ENCODE measurements at regions not wholly inside any gene's neighbourhood (a gene's known extent, or its start where the extent isn't known, plus 50 kb on each side); places are given as distances from the start of the nearest gene placed in this dataset.

GRCh38 chr5:165956854-165957253 lies 2334.6 kb upstream of the WWC1 start:
- Histone ChIP-seq H3K4me1 (ENCODE audit: control insufficient read depth, insufficient read depth, low read length) (no peaks in the 10 kb centered on the region), H3K9ac (ENCODE audit: low read depth, low read length) (no peak overlapping the region), H3K9me3 (replicated peaks; ENCODE audit: low read length) (no peaks in the 10 kb centered on the region), H3K36me3 (ENCODE audit: insufficient read depth, low read length) (no peaks in the 10 kb centered on the region), H3K27me3 (ENCODE audit: control insufficient read depth, insufficient read depth, low read length) (no peaks in the 10 kb centered on the region), H3K4me3 (ENCODE audit: low read length) (no peak overlapping the region), H3K4me2 (ENCODE audit: low read length) (no peak overlapping the region)

GRCh38 chr5:165981671-165982070 lies 2309.8 kb upstream of the WWC1 start:
- H3K36me3 ChIP-seq (ENCODE audit: insufficient read depth, low read length), result no peaks in the 10 kb centered on the region
- no peak overlapping the region for H3K4me3 ChIP-seq (ENCODE audit: low read length)
- no peak overlapping the region for H3K4me2 ChIP-seq (ENCODE audit: low read length)
- H3K9ac ChIP-seq (ENCODE audit: low read depth, low read length), result no peak overlapping the region
- H3K4me1 ChIP-seq (ENCODE audit: control insufficient read depth, insufficient read depth, low read length), result no peaks in the 10 kb centered on the region
- no peaks in the 10 kb centered on the region for H3K27me3 ChIP-seq (ENCODE audit: control insufficient read depth, insufficient read depth, low read length)
- H3K9me3 ChIP-seq (replicated peaks; ENCODE audit: low read length), result no peaks in the 10 kb centered on the region

DNA sequence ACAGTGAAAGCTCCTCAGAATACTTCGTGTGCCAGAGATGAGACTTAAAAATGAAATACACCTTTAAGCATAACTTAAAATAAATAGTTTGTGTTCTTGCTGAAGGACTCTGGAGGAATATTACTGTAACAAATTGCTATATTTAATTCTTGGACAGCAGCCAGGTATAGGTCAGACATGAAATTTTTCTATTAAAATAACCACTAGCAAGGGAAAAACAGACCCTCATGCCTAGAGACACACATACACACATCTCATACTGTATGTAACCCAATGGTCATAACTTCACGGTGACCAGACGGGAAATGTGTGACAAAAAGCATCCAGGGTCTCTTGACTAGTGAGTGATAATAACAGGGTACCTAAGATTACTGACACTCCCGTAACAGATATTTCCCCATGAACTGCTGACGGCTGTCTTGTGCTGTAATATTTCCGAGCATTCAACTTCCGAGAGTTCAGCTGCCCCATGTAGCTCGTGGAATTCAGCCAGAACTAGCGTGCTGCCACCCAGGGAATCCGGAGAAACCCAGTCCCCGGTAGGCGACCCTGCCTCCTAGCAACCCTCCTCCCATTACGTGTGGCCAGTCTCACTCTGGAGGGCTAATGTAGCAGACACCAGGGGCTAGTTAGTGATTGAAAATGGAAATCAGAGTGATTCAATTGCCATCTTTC lies 2295.1 kb upstream of the WWC1 start:
- Histone ChIP-seq H3K4me3 (ENCODE audit: low read length) (no peak overlapping the region), H3K4me2 (ENCODE audit: low read length) (no peak overlapping the region), H3K9me3 (replicated peaks; ENCODE audit: low read length) (no peaks in the 10 kb centered on the region), H3K27me3 (ENCODE audit: control insufficient read depth, insufficient read depth, low read length) (no peaks in the 10 kb centered on the region), H3K36me3 (ENCODE audit: insufficient read depth, low read length) (no peaks in the 10 kb centered on the region), H3K4me1 (ENCODE audit: control insufficient read depth, insufficient read depth, low read length) (no peaks in the 10 kb centered on the region), H3K9ac (ENCODE audit: low read depth, low read length) (no peak overlapping the region)

DNA sequence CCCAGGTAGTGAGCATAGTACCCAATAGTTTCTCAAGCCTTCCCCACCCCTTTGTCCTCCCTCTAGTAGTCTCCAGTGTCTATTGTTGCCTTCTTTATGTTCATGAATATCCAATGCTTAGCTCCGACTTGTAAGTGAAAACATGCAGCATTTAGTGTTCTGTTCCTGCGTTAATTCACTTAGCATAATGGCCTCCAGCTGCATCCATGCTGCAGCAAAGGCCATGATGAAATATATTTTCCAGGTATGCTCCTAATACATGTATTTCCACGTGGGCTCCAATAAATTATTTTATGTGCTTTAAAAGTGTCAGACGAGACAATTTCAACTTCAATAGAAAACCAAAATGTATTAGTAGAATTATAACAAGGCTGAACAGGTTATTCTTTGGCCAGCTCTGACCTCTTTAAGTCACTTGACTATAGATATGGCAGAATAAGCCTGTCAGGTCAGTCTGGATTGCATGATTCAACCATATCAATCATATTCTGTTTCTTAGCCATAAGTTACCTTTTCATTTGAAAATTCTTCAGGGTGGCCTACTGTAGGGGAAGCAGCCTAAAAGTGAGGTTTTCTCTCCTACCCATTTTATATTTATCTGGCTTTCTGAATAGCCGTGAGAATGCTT lies 2291.6 kb upstream of the WWC1 start:
- no peak overlapping the region for H3K4me3 ChIP-seq (ENCODE audit: low read length)
- no peaks in the 10 kb centered on the region for H3K36me3 ChIP-seq (ENCODE audit: insufficient read depth, low read length)
- no peak overlapping the region for H3K4me2 ChIP-seq (ENCODE audit: low read length)
- no peak overlapping the region for H3K9ac ChIP-seq (ENCODE audit: low read depth, low read length)
- no peaks in the 10 kb centered on the region for H3K27me3 ChIP-seq (ENCODE audit: control insufficient read depth, insufficient read depth, low read length)
- no peaks in the 10 kb centered on the region for H3K4me1 ChIP-seq (ENCODE audit: control insufficient read depth, insufficient read depth, low read length)
- H3K9me3 ChIP-seq (replicated peaks; ENCODE audit: low read length), result no peaks in the 10 kb centered on the region

- Histone ChIP-seq H3K4me2 (ENCODE audit: low read length) (no peak overlapping the region), H3K4me3 (ENCODE audit: low read length) (no peak overlapping the region), H3K36me3 (ENCODE audit: insufficient read depth, low read length) (no peaks in the 10 kb centered on the region), H3K4me1 (ENCODE audit: control insufficient read depth, insufficient read depth, low read length) (no peaks in the 10 kb centered on the region), H3K9me3 (replicated peaks; ENCODE audit: low read length) (no peaks in the 10 kb centered on the region), H3K27me3 (ENCODE audit: control insufficient read depth, insufficient read depth, low read length) (no peaks in the 10 kb centered on the region), H3K9ac (ENCODE audit: low read depth, low read length) (no peak overlapping the region)
Measured at GRCh38 chr5:166004006-166004405, 2287.4 kb upstream of the WWC1 start.

GRCh38 chr5:166013415-166013814 lies 2278.0 kb upstream of the WWC1 start:
- Histone ChIP-seq H3K4me3 (ENCODE audit: low read length) (no peak overlapping the region), H3K9ac (ENCODE audit: low read depth, low read length) (no peak overlapping the region), H3K36me3 (ENCODE audit: insufficient read depth, low read length) (no peaks in the 10 kb centered on the region), H3K27me3 (ENCODE audit: control insufficient read depth, insufficient read depth, low read length) (no peaks in the 10 kb centered on the region), H3K4me2 (ENCODE audit: low read length) (no peak overlapping the region), H3K4me1 (ENCODE audit: control insufficient read depth, insufficient read depth, low read length) (no peaks in the 10 kb centered on the region), H3K9me3 (replicated peaks; ENCODE audit: low read length) (no peaks in the 10 kb centered on the region)

DNA sequence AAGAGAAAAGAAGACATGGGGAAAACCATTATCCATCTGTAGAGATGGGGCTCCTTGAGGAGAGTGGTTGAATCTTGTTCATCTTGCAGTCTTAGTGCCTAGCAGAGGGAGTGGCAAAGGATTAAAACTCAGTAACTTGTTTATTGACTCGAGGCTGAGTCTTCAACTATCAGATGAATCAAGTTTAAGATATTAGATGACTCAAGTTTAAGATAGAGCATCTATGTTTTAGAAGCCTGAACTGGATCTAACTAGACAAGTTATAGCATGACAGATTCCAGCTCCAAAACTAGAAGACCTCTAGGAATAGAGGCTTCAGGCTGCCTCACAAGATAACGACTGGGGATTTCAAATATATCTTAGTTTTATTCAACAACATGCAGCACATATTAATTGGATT lies 2277.2 kb upstream of the WWC1 start:
- no peak overlapping the region for H3K4me2 ChIP-seq (ENCODE audit: low read length)
- H3K27me3 ChIP-seq (ENCODE audit: control insufficient read depth, insufficient read depth, low read length), result no peaks in the 10 kb centered on the region
- H3K9me3 ChIP-seq (replicated peaks; ENCODE audit: low read length), result no peaks in the 10 kb centered on the region
- H3K4me1 ChIP-seq (ENCODE audit: control insufficient read depth, insufficient read depth, low read length), result no peaks in the 10 kb centered on the region
- no peaks in the 10 kb centered on the region for H3K36me3 ChIP-seq (ENCODE audit: insufficient read depth, low read length)
- no peak overlapping the region for H3K4me3 ChIP-seq (ENCODE audit: low read length)
- H3K9ac ChIP-seq (ENCODE audit: low read depth, low read length), result no peak overlapping the region

DNA sequence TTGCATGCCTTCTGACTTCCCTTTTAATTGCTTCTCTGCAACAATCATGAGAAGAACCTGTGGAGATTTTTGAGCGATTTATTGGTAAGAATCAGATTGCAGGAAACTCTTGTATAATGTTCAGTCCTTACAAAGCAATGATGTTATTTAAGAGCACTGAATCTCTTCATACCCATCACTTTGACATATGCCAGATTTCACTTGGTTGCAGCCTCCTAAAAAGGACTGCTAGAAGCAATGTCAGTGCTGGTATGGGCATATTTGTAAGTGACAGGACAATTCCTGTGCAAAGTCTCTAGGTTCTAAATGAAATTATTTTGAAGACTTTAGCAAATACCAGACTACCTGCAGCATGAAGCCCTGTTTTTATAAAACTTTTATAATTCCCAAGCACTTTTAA lies 2272.7 kb upstream of the WWC1 start:
- no peaks in the 10 kb centered on the region for H3K27me3 ChIP-seq (ENCODE audit: control insufficient read depth, insufficient read depth, low read length)
- no peak overlapping the region for H3K4me2 ChIP-seq (ENCODE audit: low read length)
- no peak overlapping the region for H3K9ac ChIP-seq (ENCODE audit: low read depth, low read length)
- no peak overlapping the region for H3K4me3 ChIP-seq (ENCODE audit: low read length)
- no peaks in the 10 kb centered on the region for H3K4me1 ChIP-seq (ENCODE audit: control insufficient read depth, insufficient read depth, low read length)
- H3K36me3 ChIP-seq (ENCODE audit: insufficient read depth, low read length), result no peaks in the 10 kb centered on the region
- H3K9me3 ChIP-seq (replicated peaks; ENCODE audit: low read length), result peaks cover 2% of the 10 kb centered on the region

DNA sequence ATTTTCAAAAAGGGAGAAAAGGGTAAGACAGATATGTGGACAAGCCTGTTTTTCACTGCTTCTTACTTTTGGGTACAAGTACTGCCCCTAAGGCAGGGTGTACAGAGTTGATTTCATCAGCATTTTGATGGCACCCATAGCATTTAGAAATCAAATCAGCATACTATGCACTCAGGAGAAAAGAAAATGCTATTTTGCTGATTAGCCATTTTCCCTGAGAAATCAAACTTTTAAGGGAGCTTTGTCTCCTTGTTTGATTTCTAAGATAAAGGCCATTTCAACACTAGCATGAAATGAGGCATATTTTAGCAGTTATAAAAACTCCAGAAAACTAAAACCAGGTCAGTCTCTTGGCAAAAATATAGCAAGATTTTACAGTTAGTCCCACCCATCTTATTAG lies 2269.4 kb upstream of the WWC1 start:
- Histone ChIP-seq H3K9me3 (replicated peaks; ENCODE audit: low read length) (peaks cover 2% of the 10 kb centered on the region), H3K4me1 (ENCODE audit: control insufficient read depth, insufficient read depth, low read length) (no peaks in the 10 kb centered on the region), H3K4me2 (ENCODE audit: low read length) (no peak overlapping the region), H3K4me3 (ENCODE audit: low read length) (no peak overlapping the region), H3K27me3 (ENCODE audit: control insufficient read depth, insufficient read depth, low read length) (no peaks in the 10 kb centered on the region), H3K36me3 (ENCODE audit: insufficient read depth, low read length) (no peaks in the 10 kb centered on the region), H3K9ac (ENCODE audit: low read depth, low read length) (no peak overlapping the region)

- no peaks in the 10 kb centered on the region for H3K27me3 ChIP-seq (ENCODE audit: control insufficient read depth, insufficient read depth, low read length)
- no peak overlapping the region for H3K4me2 ChIP-seq (ENCODE audit: low read length)
- H3K9ac ChIP-seq (ENCODE audit: low read depth, low read length), result no peak overlapping the region
- H3K4me3 ChIP-seq (ENCODE audit: low read length), result no peak overlapping the region
- H3K4me1 ChIP-seq (ENCODE audit: control insufficient read depth, insufficient read depth, low read length), result no peaks in the 10 kb centered on the region
- no peaks in the 10 kb centered on the region for H3K36me3 ChIP-seq (ENCODE audit: insufficient read depth, low read length)
- H3K9me3 ChIP-seq (replicated peaks; ENCODE audit: low read length), result peaks cover 2% of the 10 kb centered on the region
Measured at GRCh38 chr5:166024970-166025369, 2266.5 kb upstream of the WWC1 start.

- H3K9ac ChIP-seq (ENCODE audit: low read depth, low read length), result no peak overlapping the region
- H3K27me3 ChIP-seq (ENCODE audit: control insufficient read depth, insufficient read depth, low read length), result no peaks in the 10 kb centered on the region
- peaks cover 8% of the 10 kb centered on the region for H3K9me3 ChIP-seq (replicated peaks; ENCODE audit: low read length)
- H3K4me3 ChIP-seq (ENCODE audit: low read length), result no peak overlapping the region
- H3K36me3 ChIP-seq (ENCODE audit: insufficient read depth, low read length), result no peaks in the 10 kb centered on the region
- H3K4me2 ChIP-seq (ENCODE audit: low read length), result no peak overlapping the region
- no peaks in the 10 kb centered on the region for H3K4me1 ChIP-seq (ENCODE audit: control insufficient read depth, insufficient read depth, low read length)
Measured at GRCh38 chr5:166027582-166027981, 2263.9 kb upstream of the WWC1 start.

- no peaks in the 10 kb centered on the region for H3K27me3 ChIP-seq (ENCODE audit: control insufficient read depth, insufficient read depth, low read length)
- no peak overlapping the region for H3K9ac ChIP-seq (ENCODE audit: low read depth, low read length)
- H3K9me3 ChIP-seq (replicated peaks; ENCODE audit: low read length), result peaks cover 8% of the 10 kb centered on the region
- H3K4me2 ChIP-seq (ENCODE audit: low read length), result no peak overlapping the region
- H3K36me3 ChIP-seq (ENCODE audit: insufficient read depth, low read length), result no peaks in the 10 kb centered on the region
- no peak overlapping the region for H3K4me3 ChIP-seq (ENCODE audit: low read length)
- H3K4me1 ChIP-seq (ENCODE audit: control insufficient read depth, insufficient read depth, low read length), result no peaks in the 10 kb centered on the region
Measured at GRCh38 chr5:166031926-166032325, 2259.5 kb upstream of the WWC1 start.
